ENCODE measurements at regions not wholly inside any gene's neighbourhood (a gene's known extent, or its start where the extent isn't known, plus 50 kb on each side); places are given as distances from the start of the nearest gene placed in this dataset.

- TF ChIP-seq CTCF (IDR thresholded peaks at IDR 0.05) (no peak), POLR2AphosphoS5 (IDR thresholded peaks at IDR 0.05) (no peak), POLR2A (IDR thresholded peaks at IDR 0.05) (no peak), EP300 (IDR thresholded peaks at IDR 0.05; ENCODE audit: low read depth) (no peak)
Measured at GRCh38 chr5:168155585-168155984, 135.9 kb upstream of the WWC1 start.

All from transverse colon (tissue), 4 donors.